ENCODE measurements at regions not wholly inside any gene's neighbourhood (a gene's known extent, or its start where the extent isn't known, plus 50 kb on each side); places are given as distances from the start of the nearest gene placed in this dataset.
A peak's percentile ranks its signal among the peaks of the same experiment; 100 is the strongest.

- TF ChIP-seq EP300 (IDR thresholded peaks at IDR 0.05), result no peak
- TF ChIP-seq CTCF (IDR thresholded peaks at IDR 0.05), result no peak
- no peak for TF ChIP-seq POLR2A (IDR thresholded peaks at IDR 0.05)
- no peak for TF ChIP-seq POLR2AphosphoS5 (IDR thresholded peaks at IDR 0.05)
- H3K4me3 ChIP-seq, result no peak overlapping the region
- H3K27me3 ChIP-seq, result no peaks in the 10 kb centered on the region
- no peaks in the 10 kb centered on the region for H3K4me1 ChIP-seq
- intact Hi-C loops (cut with DNase I; ENCODE audit: low total_unique reads), result no loop called here
- H3K27ac ChIP-seq, result no peak overlapping the region
- H3K36me3 ChIP-seq, result no peaks in the 10 kb centered on the region
- DNase-seq, result no peak
- no peaks in the 10 kb centered on the region for H3K9me3 ChIP-seq
These were observed 150.1 kb upstream of the FSCB start for GRCh38 chr14:44657203-44657602.

DNA sequence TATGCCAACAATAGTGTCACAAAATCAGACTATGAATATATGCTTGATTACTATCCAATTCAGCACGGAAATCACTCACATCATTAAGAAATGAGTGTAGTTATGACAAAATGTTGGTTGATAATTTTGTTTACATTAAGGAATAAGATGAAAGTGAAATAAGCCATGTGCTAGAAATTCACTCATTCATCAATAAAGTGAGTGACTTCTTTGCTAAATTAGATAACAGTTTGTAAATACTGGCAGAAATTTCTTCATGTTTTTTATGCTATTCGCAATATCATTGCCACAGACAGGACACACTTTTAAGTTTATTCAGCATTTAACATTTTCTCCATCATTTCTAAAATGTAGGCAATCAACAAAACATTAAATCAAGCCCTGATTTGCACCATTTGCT lies 147.5 kb upstream of the FSCB start:
- TF ChIP-seq EP300 (IDR thresholded peaks at IDR 0.05) (no peak), POLR2A (IDR thresholded peaks at IDR 0.05) (no peak), CTCF (IDR thresholded peaks at IDR 0.05) (no peak), POLR2AphosphoS5 (IDR thresholded peaks at IDR 0.05) (no peak)
- Histone ChIP-seq H3K27me3 (no peaks in the 10 kb centered on the region), H3K4me1 (no peaks in the 10 kb centered on the region), H3K4me3 (no peak overlapping the region), H3K36me3 (no peaks in the 10 kb centered on the region), H3K9me3 (peaks cover 0 to 3% (median 0%) of the 10 kb centered on the region in 4 donors), H3K27ac (no peak overlapping the region)
- 73 to 79% (median 76%) methylated on average over 2 of the region's 2 CpGs for WGBS, 5 donors
- intact Hi-C loops (cut with DNase I; ENCODE audit: low total_unique reads), result no loop called here
- no peak for DNase-seq

- peaks cover 0 to 10% (median 0%) of the 10 kb centered on the region in 4 donors for H3K9me3 ChIP-seq
- DNase-seq, result peak in 1 of 2 donors; percentile 38
- H3K27me3 ChIP-seq, result no peaks in the 10 kb centered on the region
- no peaks in the 10 kb centered on the region for H3K4me1 ChIP-seq
- whole genome bisulfite sequencing, 5 donors, result 44 to 66% (median 57%) methylated on average over 3 of the region's 3 CpGs
- TF ChIP-seq POLR2AphosphoS5 (IDR thresholded peaks at IDR 0.05), result no peak
- TF ChIP-seq EP300 (IDR thresholded peaks at IDR 0.05), result no peak
- TF ChIP-seq CTCF (IDR thresholded peaks at IDR 0.05), result no peak
- H3K27ac ChIP-seq, result no peak overlapping the region
- H3K4me3 ChIP-seq, result no peak overlapping the region
- H3K36me3 ChIP-seq, result no peaks in the 10 kb centered on the region
- intact Hi-C loops (cut with DNase I; ENCODE audit: low total_unique reads), result no loop called here
These were observed 146.6 kb upstream of the FSCB start for GRCh38 chr14:44653641-44654040.

- no peaks in the 10 kb centered on the region for H3K36me3 ChIP-seq
- no peak overlapping the region for H3K4me3 ChIP-seq
- no peak for TF ChIP-seq POLR2A (IDR thresholded peaks at IDR 0.05)
- TF ChIP-seq EP300 (IDR thresholded peaks at IDR 0.05), result no peak
- TF ChIP-seq POLR2AphosphoS5 (IDR thresholded peaks at IDR 0.05), result no peak
- TF ChIP-seq CTCF (IDR thresholded peaks at IDR 0.05), result no peak
- 26 to 74% (median 54%) methylated on average over 2 of the region's 2 CpGs for WGBS, 5 donors
- intact Hi-C loops (cut with DNase I; ENCODE audit: low total_unique reads), result no loop called here
- H3K27ac ChIP-seq, result no peak overlapping the region
- no peaks in the 10 kb centered on the region for H3K4me1 ChIP-seq
- no peak for DNase-seq
- no peaks in the 10 kb centered on the region for H3K27me3 ChIP-seq
- H3K9me3 ChIP-seq, result peaks cover 0 to 10% (median 0%) of the 10 kb centered on the region in 4 donors
These were observed 145.6 kb upstream of the FSCB start for GRCh38 chr14:44652640-44653039.
